DND-41 (cell line): ENCODE measurements at regions not wholly inside any gene's neighbourhood (a gene's known extent, or its start where the extent isn't known, plus 50 kb on each side); places are given as distances from the start of the nearest gene placed in this dataset.

Source experiments
- CTCF ChIP-seq: IDR thresholded peaks from 2 replicates; pipeline ENCODE4 v1.5.1; 2012; ENCODE audit warnings: borderline replicate concordance, low read length, moderate library complexity, mild to moderate bottlenecking; ENCODE audit not compliant: poor library complexity, severe bottlenecking; ENCODE audit errors: extremely low read depth
- EZH2 ChIP-seq: IDR thresholded peaks from 3 replicates; pipeline ENCODE4 v1.6.1; 2012; ENCODE audit warnings: borderline replicate concordance, low read depth, mild to moderate bottlenecking, moderate library complexity, low read length, inconsistent platforms; ENCODE audit not compliant: severe bottlenecking

- TF ChIP-seq CTCF (no peak), EZH2 (no peak)
Observed at GRCh38 chr12:22803725-22804124, 178.8 kb downstream of the ETNK1 start.
